OCI-LY1 (cell line): ENCODE measurements at regions not wholly inside any gene's neighbourhood (a gene's known extent, or its start where the extent isn't known, plus 50 kb on each side); places are given as distances from the start of the nearest gene placed in this dataset.
"Not testable (repeated sequence)": the region's sequence is repeated elsewhere in the genome, so short reads cannot be mapped to it uniquely, and the experiment has no call there.

ENCODE experiments used
- H2AFZ ChIP-seq: fragments of 200-600 bp; sonication (generic), shearing (Covaris generic); 2 replicates; pipeline ENCODE4 v1.6.0; 2014; ENCODE audit warnings: antibody characterized with exemption, mild to moderate bottlenecking, low read length
- H3F3A ChIP-seq: fragments of 200-600 bp; sonication (generic), shearing (Covaris generic); 2 replicates; pipeline ENCODE4 v1.6.0; 2014; ENCODE audit warnings: mild to moderate bottlenecking, antibody characterized with exemption, low read length, moderate library complexity; ENCODE audit not compliant: insufficient read depth
- H3K27ac ChIP-seq: fragments of 200-600 bp; sonication (generic); 2 replicates; pipeline ENCODE4 v1.5.1; 2014; ENCODE audit warnings: low read length, mixed run types, mild to moderate bottlenecking, low read depth; ENCODE audit not compliant: poor library complexity, severe bottlenecking
- H3K27me3 ChIP-seq: fragments of 200-600 bp; sonication (generic); 2 replicates; pipeline ENCODE4 v1.6.0; 2014; ENCODE audit warnings: antibody characterized with exemption, mild to moderate bottlenecking, low read length, moderate library complexity; ENCODE audit not compliant: insufficient read depth
- H3K36me3 ChIP-seq: fragments of 200-600 bp; sonication (generic); 2 replicates; pipeline ENCODE4 v1.6.1; 2014; ENCODE audit warnings: mild to moderate bottlenecking, antibody characterized with exemption, low read length, moderate library complexity, mixed read lengths; ENCODE audit not compliant: insufficient read depth
- H3K4me1 ChIP-seq: fragments of 200-600 bp; sonication (generic); 2 replicates; pipeline ENCODE4 v1.5.1; 2014; ENCODE audit warnings: mild to moderate bottlenecking, low read length, moderate library complexity; ENCODE audit not compliant: insufficient read depth, severe bottlenecking
- H3K4me2 ChIP-seq: fragments of 200-600 bp; sonication (generic), shearing (Covaris generic); 2 replicates; pipeline ENCODE4 v1.6.1; 2014; ENCODE audit warnings: low read length
- H3K4me3 ChIP-seq: fragments of 200-600 bp; sonication (generic); 2 replicates; pipeline ENCODE4 v1.5.1; 2014; ENCODE audit warnings: low read length, low read depth, mild to moderate bottlenecking, mixed read lengths; ENCODE audit not compliant: poor library complexity, severe bottlenecking
- H3K79me2 ChIP-seq: fragments of 200-600 bp; shearing (Covaris generic); 2 replicates; pipeline ENCODE4 v1.6.1; 2016; ENCODE audit warnings: mixed run types, low read length, mixed read lengths; ENCODE audit not compliant: insufficient read depth
- H3K9ac ChIP-seq: fragments of 200-600 bp; sonication (generic), shearing (Covaris generic); 2 replicates; pipeline ENCODE4 v1.6.1; 2014; ENCODE audit warnings: mild to moderate bottlenecking, low read length, mixed read lengths
- H3K9me2 ChIP-seq: fragments of 200-600 bp; sonication (generic), shearing (Covaris generic); 2 replicates; pipeline ENCODE4 v1.6.1; 2014; ENCODE audit warnings: low read depth, mild to moderate bottlenecking, low read length, mixed read lengths
- H3K9me3 ChIP-seq: fragments of 200-600 bp; shearing (Covaris generic); 2 replicates; pipeline ENCODE4 v1.6.1; 2014; ENCODE audit warnings: low read length, mixed read lengths
- H4K20me1 ChIP-seq: fragments of 200-600 bp; sonication (generic), shearing (Covaris generic); 2 replicates; pipeline ENCODE4 v1.6.0; 2016; ENCODE audit warnings: mild to moderate bottlenecking, low read length; ENCODE audit not compliant: insufficient read depth
- EZH2 ChIP-seq: fragments of 200-600 bp; sonication (generic), shearing (Covaris generic); IDR thresholded peaks from 2 replicates; pipeline ENCODE4 v1.8.0; 2017; ENCODE audit warnings: borderline replicate concordance, mixed run types, mild to moderate bottlenecking, antibody characterized with exemption, low read length, moderate library complexity, mixed read lengths
- TF ChIP-seq, protein P1 (sequence below): fragments of 200-600 bp; sonication (generic), shearing (Covaris generic); IDR thresholded peaks from 2 replicates; pipeline ENCODE4 v1.5.1; 2017; ENCODE audit warnings: mild to moderate bottlenecking, antibody characterized with exemption, low read length, moderate library complexity, mixed read lengths

DNA sequence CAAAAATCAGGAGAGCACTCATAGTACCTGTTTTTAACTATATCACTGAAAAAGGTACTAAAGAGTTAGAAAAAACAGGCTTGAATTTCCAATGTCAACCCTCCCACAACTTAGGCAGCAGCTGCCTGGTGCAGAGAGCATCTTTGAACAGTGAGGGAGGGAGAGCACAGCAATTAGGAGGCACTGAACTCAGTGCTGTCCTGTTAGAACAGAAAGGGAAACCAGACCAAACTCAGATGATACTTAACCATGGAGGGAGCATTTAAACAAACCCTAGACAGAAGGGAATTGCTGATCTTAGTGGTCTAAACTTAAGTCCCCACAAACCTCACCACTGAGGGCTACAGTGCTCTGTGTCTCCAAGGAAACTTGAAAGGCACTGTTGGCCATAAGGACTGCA is 179.2 kb upstream of the AGTR1 start:
- Histone ChIP-seq H3K27me3 (no peaks in the 10 kb centered on the region), H3K9ac (no peak overlapping the region), H3K79me2 (no peaks in the 10 kb centered on the region), H3K4me2 (no peak overlapping the region), H3K36me3 (no peaks in the 10 kb centered on the region), H3K27ac (no peak overlapping the region), H2AFZ (no peak overlapping the region), H3K9me3 (no peaks in the 10 kb centered on the region), H3K4me1 (no peaks in the 10 kb centered on the region), H4K20me1 (no peaks in the 10 kb centered on the region), H3K4me3 (no peak overlapping the region), H3K9me2 (no peaks in the 10 kb centered on the region), H3F3A (no peaks in the 10 kb centered on the region)
- TF ChIP-seq, protein P1, sequence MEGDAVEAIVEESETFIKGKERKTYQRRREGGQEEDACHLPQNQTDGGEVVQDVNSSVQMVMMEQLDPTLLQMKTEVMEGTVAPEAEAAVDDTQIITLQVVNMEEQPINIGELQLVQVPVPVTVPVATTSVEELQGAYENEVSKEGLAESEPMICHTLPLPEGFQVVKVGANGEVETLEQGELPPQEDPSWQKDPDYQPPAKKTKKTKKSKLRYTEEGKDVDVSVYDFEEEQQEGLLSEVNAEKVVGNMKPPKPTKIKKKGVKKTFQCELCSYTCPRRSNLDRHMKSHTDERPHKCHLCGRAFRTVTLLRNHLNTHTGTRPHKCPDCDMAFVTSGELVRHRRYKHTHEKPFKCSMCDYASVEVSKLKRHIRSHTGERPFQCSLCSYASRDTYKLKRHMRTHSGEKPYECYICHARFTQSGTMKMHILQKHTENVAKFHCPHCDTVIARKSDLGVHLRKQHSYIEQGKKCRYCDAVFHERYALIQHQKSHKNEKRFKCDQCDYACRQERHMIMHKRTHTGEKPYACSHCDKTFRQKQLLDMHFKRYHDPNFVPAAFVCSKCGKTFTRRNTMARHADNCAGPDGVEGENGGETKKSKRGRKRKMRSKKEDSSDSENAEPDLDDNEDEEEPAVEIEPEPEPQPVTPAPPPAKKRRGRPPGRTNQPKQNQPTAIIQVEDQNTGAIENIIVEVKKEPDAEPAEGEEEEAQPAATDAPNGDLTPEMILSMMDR: no peak
- TF ChIP-seq EZH2: no peak

DNA sequence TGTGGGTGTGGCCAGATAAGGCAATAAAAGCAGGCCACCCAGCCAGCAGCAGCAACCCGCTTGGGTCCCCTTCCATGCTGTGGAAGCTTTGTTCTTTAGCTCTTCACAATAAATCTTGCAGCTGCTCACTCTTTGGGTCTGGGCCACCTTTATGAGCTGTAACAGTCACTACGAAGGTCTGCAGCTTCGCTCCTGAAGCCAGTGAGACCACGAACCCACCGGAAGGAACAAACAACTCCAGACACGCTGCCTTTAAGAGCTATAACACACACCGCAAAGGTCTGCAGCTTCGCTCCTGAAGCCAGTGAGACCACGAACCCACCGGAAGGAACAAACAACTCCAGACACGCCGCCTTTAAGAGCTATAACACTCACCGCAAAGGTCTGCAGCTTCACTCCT is 172.1 kb upstream of the AGTR1 start:
- not testable (repeated sequence) for H3F3A ChIP-seq, H3K4me1 ChIP-seq, H3K27ac ChIP-seq, H4K20me1 ChIP-seq, H3K36me3 ChIP-seq, H3K9ac ChIP-seq, H3K4me2 ChIP-seq, H3K9me2 ChIP-seq, H3K79me2 ChIP-seq, H3K27me3 ChIP-seq, H3K4me3 ChIP-seq, H2AFZ ChIP-seq, H3K9me3 ChIP-seq

DNA sequence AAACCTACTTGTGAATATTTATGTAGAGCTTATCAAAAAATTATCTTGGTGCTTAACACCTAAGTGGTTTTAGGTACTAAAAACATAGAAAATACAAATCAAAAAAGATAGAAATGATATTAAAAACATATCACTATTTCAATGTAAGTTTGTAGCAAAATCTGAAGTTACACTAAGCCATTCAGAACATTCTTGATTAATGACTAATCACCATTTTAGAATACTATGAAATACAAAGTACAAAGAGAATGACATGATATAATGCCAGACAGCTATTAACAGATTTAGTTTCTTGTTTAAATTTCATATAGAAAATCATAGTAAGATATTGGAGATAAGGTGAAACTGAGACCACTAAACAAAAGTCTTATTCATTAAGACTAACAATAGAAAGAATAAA is 169.7 kb upstream of the AGTR1 start:
- no peaks in the 10 kb centered on the region for H3K4me1 ChIP-seq
- no peak overlapping the region for H3K4me3 ChIP-seq
- no peaks in the 10 kb centered on the region for H3K9me2 ChIP-seq
- H4K20me1 ChIP-seq: no peaks in the 10 kb centered on the region
- H3K79me2 ChIP-seq: no peaks in the 10 kb centered on the region
- H2AFZ ChIP-seq: no peak overlapping the region
- H3F3A ChIP-seq: no peaks in the 10 kb centered on the region
- H3K27me3 ChIP-seq: no peaks in the 10 kb centered on the region
- H3K9ac ChIP-seq: no peak overlapping the region
- H3K9me3 ChIP-seq: no peaks in the 10 kb centered on the region
- no peaks in the 10 kb centered on the region for H3K36me3 ChIP-seq
- no peak overlapping the region for H3K27ac ChIP-seq
- TF ChIP-seq EZH2: no peak
- TF ChIP-seq, protein P1: no peak
- no peak overlapping the region for H3K4me2 ChIP-seq

DNA sequence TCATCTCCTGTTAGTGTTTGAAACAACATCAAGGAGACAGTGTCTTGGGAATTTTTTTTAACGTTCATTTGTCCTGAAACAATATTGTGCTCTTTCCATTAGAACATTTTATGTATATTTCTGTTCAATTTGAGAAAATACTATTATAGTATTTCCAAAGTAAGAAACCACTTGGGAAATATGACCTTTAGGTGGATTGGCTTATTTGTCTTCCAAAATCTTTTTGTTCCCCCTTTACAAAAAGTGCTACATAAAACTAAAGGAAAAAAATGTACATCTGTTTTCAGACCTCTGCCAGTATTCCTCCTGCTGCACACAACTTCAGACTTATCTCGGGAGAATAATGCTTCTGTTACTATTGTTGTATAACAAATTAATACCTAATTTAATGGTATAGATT is 165.9 kb upstream of the AGTR1 start:
- H2AFZ ChIP-seq: no peak overlapping the region
- H3K9me2 ChIP-seq: no peaks in the 10 kb centered on the region
- no peaks in the 10 kb centered on the region for H3K36me3 ChIP-seq
- H3F3A ChIP-seq: no peaks in the 10 kb centered on the region
- H3K4me2 ChIP-seq: no peak overlapping the region
- no peaks in the 10 kb centered on the region for H3K4me1 ChIP-seq
- H3K27me3 ChIP-seq: no peaks in the 10 kb centered on the region
- no peak overlapping the region for H3K4me3 ChIP-seq
- no peaks in the 10 kb centered on the region for H3K9me3 ChIP-seq
- no peak overlapping the region for H3K27ac ChIP-seq
- H4K20me1 ChIP-seq: no peaks in the 10 kb centered on the region
- H3K79me2 ChIP-seq: no peaks in the 10 kb centered on the region
- TF ChIP-seq EZH2: no peak
- TF ChIP-seq, protein P1: no peak
- no peak overlapping the region for H3K9ac ChIP-seq
